ENCODE measurements at regions not wholly inside any gene's neighbourhood (a gene's known extent, or its start where the extent isn't known, plus 50 kb on each side); places are given as distances from the start of the nearest gene placed in this dataset.

- H3K4me1 ChIP-seq (ENCODE audit: insufficient read depth, low read length): peaks cover 23% of the 10 kb centered on the region
- no peaks in the 10 kb centered on the region for H3K36me3 ChIP-seq (ENCODE audit: insufficient read depth, low read length)
- no peaks in the 10 kb centered on the region for H3K27me3 ChIP-seq (ENCODE audit: insufficient read depth, low read length)
- no peaks in the 10 kb centered on the region for H3K9me3 ChIP-seq (ENCODE audit: low read depth, low read length)
- DNase-seq (ENCODE audit: insufficient read length, low spot score, missing footprints): no peak
- H2AFZ ChIP-seq (ENCODE audit: low read length): no peak overlapping the region
- no peaks in the 10 kb centered on the region for H3K79me2 ChIP-seq (ENCODE audit: insufficient read depth, low read length)
- H4K20me1 ChIP-seq (ENCODE audit: insufficient read depth, low read length): no peaks in the 10 kb centered on the region
- H3K4me2 ChIP-seq (ENCODE audit: insufficient read depth, low read length): no peak overlapping the region
- no peak overlapping the region for H3K4me3 ChIP-seq (ENCODE audit: insufficient read depth, low read length)
- TF ChIP-seq CTCF (IDR thresholded peaks at IDR 0.05; ENCODE audit: extremely low read depth, low read depth, low read length): no peak
- H3K27ac ChIP-seq (ENCODE audit: low read depth, low read length): no peak overlapping the region
These were observed 70.3 kb upstream of the DUSP10 start for GRCh38 chr1:221812088-221812752.

- peak overlapping the region; percentile 63 for H3K27ac ChIP-seq (ENCODE audit: low read depth, low read length)
- H3K79me2 ChIP-seq (ENCODE audit: insufficient read depth, low read length): no peaks in the 10 kb centered on the region
- H3K4me2 ChIP-seq (ENCODE audit: insufficient read depth, low read length): no peak overlapping the region
- no peaks in the 10 kb centered on the region for H3K36me3 ChIP-seq (ENCODE audit: insufficient read depth, low read length)
- no peaks in the 10 kb centered on the region for H3K9me3 ChIP-seq (ENCODE audit: low read depth, low read length)
- TF ChIP-seq CTCF (IDR thresholded peaks at IDR 0.05; ENCODE audit: extremely low read depth, low read depth, low read length): no peak
- H2AFZ ChIP-seq (ENCODE audit: low read length): peak overlapping the region; percentile 53
- no peaks in the 10 kb centered on the region for H3K27me3 ChIP-seq (ENCODE audit: insufficient read depth, low read length)
- no peak overlapping the region for H3K4me3 ChIP-seq (ENCODE audit: insufficient read depth, low read length)
- peak; percentile 37 for DNase-seq (ENCODE audit: insufficient read length, low spot score, missing footprints)
- peaks cover 13% of the 10 kb centered on the region for H3K4me1 ChIP-seq (ENCODE audit: insufficient read depth, low read length)
- H4K20me1 ChIP-seq (ENCODE audit: insufficient read depth, low read length): no peaks in the 10 kb centered on the region
These were observed 68.5 kb upstream of the DUSP10 start for GRCh38 chr1:221810406-221810805.

- Histone ChIP-seq H3K27ac (ENCODE audit: low read depth, low read length) (peak overlapping the region; percentile 63), H3K4me2 (ENCODE audit: insufficient read depth, low read length) (no peak overlapping the region), H3K27me3 (ENCODE audit: insufficient read depth, low read length) (no peaks in the 10 kb centered on the region), H3K36me3 (ENCODE audit: insufficient read depth, low read length) (no peaks in the 10 kb centered on the region), H2AFZ (ENCODE audit: low read length) (peak overlapping the region; percentile 9), H3K79me2 (ENCODE audit: insufficient read depth, low read length) (no peaks in the 10 kb centered on the region), H3K4me1 (ENCODE audit: insufficient read depth, low read length) (peaks cover 13% of the 10 kb centered on the region), H3K9me3 (ENCODE audit: low read depth, low read length) (no peaks in the 10 kb centered on the region), H4K20me1 (ENCODE audit: insufficient read depth, low read length) (no peaks in the 10 kb centered on the region), H3K4me3 (ENCODE audit: insufficient read depth, low read length) (no peak overlapping the region)
- no peak for TF ChIP-seq CTCF (IDR thresholded peaks at IDR 0.05; ENCODE audit: extremely low read depth, low read depth, low read length)
- no peak for DNase-seq (ENCODE audit: insufficient read length, low spot score, missing footprints)
These were observed 67.5 kb upstream of the DUSP10 start for GRCh38 chr1:221809091-221810029.

- Histone ChIP-seq H3K4me1 (ENCODE audit: insufficient read depth, low read length) (peaks cover 18% of the 10 kb centered on the region), H3K36me3 (ENCODE audit: insufficient read depth, low read length) (no peaks in the 10 kb centered on the region), H3K4me3 (ENCODE audit: insufficient read depth, low read length) (no peak overlapping the region), H3K27me3 (ENCODE audit: insufficient read depth, low read length) (no peaks in the 10 kb centered on the region), H4K20me1 (ENCODE audit: insufficient read depth, low read length) (no peaks in the 10 kb centered on the region), H3K27ac (ENCODE audit: low read depth, low read length) (no peak overlapping the region), H3K4me2 (ENCODE audit: insufficient read depth, low read length) (no peak overlapping the region), H3K79me2 (ENCODE audit: insufficient read depth, low read length) (no peaks in the 10 kb centered on the region), H3K9me3 (ENCODE audit: low read depth, low read length) (no peaks in the 10 kb centered on the region), H2AFZ (ENCODE audit: low read length) (no peak overlapping the region)
- no peak for TF ChIP-seq CTCF (IDR thresholded peaks at IDR 0.05; ENCODE audit: extremely low read depth, low read depth, low read length)
- DNase-seq (ENCODE audit: insufficient read length, low spot score, missing footprints): no peak
These were observed 65.1 kb upstream of the DUSP10 start for GRCh38 chr1:221806984-221807383.
